ENCODE measurements at regions not wholly inside any gene's neighbourhood (a gene's known extent, or its start where the extent isn't known, plus 50 kb on each side); places are given as distances from the start of the nearest gene placed in this dataset.

DNA sequence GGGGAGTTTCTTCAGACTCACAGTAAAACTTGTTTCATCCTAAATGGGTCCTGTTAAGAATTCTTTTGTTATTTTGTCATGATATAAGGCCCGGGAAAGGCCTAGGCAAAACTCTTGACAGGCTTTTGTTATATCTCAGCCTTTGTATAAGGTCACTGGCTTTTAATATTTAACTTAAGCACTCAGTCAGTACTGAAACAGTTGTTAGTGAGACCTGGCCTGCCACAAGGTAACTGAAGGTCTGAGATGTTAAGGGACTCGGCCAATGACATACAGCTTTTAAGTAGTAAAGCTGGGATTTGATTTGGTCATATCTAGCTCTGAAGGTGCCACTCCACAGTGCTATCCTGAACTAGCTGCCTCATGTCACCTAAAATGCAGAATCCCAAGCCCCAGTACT, 57.2 kb upstream of the STEAP4 start:
- TF ChIP-seq, protein P1, sequence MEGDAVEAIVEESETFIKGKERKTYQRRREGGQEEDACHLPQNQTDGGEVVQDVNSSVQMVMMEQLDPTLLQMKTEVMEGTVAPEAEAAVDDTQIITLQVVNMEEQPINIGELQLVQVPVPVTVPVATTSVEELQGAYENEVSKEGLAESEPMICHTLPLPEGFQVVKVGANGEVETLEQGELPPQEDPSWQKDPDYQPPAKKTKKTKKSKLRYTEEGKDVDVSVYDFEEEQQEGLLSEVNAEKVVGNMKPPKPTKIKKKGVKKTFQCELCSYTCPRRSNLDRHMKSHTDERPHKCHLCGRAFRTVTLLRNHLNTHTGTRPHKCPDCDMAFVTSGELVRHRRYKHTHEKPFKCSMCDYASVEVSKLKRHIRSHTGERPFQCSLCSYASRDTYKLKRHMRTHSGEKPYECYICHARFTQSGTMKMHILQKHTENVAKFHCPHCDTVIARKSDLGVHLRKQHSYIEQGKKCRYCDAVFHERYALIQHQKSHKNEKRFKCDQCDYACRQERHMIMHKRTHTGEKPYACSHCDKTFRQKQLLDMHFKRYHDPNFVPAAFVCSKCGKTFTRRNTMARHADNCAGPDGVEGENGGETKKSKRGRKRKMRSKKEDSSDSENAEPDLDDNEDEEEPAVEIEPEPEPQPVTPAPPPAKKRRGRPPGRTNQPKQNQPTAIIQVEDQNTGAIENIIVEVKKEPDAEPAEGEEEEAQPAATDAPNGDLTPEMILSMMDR (conservative IDR thresholded peaks at IDR 0.05 in 1 of 2, IDR thresholded peaks at IDR 0.05 in 1 of 2; ENCODE audit: low read depth in 1 of 2, low read length in 2 of 2) = no peak
- TF ChIP-seq EZH2 (IDR thresholded peaks at IDR 0.05; ENCODE audit: low read length, missing control alignments) = no peak

Measured in fibroblast of lung (primary cell).